ENCODE measurements at regions not wholly inside any gene's neighbourhood (a gene's known extent, or its start where the extent isn't known, plus 50 kb on each side); places are given as distances from the start of the nearest gene placed in this dataset.

DNA sequence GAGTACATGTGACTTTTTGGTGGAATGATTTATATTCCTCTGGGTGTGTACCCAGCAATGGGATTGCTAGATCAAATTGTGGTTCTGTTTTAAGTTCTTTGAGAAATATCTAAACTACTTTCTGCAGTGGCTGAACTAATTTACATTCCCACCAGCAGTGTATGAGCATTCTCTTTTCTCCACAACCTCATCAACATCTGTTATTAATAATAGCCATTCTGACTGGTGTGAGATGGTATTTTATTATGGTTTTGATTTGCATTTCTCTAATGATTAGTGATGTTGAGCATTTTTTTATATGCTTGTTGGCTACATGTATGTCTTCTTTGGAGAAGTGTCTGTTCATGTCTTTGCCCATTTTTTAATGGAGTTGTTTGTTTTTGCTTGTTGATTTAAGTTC lies 267.4 kb upstream of the NT5C1B start:
- no peak for DNase-seq

DNA sequence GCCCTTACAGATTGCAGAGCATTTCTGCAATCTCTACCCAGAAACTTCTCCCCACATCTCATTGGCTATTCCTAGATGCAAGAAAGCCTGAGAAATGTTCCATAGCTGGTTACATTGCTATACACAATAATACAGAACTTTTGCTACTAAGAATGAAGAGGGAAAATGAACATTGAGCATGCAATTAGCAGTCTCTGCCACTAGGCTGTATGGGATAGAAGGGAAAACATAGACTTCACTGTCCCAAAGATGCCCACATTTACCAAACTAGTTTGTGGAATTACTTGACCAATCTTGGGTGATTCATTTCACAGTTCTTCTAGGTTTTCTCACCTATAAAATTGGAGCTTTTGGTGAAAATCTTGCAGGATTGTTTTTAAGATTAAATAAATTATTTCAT lies 265.7 kb upstream of the NT5C1B start:
- DNase-seq = no peak

DNA sequence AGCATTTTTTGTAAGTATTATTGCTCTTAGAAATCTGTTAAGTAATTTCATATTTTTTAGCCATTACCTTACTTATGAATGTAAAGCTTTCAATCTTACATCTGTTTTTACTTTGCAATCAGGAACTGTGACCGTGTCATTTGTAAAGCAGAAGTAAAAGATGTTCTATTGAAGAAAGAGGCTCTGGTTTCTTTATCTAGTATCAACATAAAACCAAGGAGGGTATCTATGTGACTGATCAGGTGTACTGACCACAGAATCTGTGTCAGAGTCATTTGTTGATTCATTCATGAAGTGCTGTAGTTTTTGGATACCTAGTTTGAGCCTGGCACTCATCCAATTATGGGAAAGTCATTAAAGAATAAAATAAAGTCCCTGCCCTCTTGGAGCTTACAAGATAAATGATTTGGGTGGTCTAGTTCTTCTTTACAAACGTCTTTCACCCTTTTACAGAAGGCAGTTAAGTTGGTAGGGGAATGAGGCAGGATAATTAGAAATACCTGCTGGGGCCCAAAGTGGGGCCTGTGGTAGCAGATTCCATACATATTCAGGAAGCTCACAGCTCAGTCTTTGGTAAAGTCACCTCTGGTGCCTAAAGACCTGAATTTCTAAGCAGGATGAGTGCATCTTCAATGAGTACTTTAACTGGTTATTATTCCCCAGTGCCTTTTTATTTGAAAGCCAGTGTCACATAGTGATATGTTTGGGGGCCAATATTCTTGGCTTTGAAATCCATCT lies 260.6 kb upstream of the NT5C1B start:
- DNase-seq = no peak

DNA sequence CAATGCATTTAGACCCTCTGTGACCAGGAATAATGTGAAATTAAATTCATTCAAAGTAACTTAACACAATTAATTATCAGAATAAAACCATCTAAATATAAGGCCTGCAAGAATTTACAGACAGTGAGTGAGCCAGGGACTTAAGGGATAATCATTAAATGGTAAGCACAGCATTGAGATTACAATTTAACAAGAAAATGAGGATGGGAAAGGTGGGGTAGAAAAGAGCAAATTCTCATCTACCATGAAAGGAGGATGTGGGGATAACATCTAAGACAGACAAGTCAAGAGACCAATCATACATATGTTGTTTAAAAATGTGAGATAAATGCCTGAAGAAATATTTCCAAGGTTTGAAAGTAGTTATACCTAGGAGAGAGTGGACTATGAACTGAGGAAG lies 259.3 kb upstream of the NT5C1B start:
- DNase-seq = no peak

DNA sequence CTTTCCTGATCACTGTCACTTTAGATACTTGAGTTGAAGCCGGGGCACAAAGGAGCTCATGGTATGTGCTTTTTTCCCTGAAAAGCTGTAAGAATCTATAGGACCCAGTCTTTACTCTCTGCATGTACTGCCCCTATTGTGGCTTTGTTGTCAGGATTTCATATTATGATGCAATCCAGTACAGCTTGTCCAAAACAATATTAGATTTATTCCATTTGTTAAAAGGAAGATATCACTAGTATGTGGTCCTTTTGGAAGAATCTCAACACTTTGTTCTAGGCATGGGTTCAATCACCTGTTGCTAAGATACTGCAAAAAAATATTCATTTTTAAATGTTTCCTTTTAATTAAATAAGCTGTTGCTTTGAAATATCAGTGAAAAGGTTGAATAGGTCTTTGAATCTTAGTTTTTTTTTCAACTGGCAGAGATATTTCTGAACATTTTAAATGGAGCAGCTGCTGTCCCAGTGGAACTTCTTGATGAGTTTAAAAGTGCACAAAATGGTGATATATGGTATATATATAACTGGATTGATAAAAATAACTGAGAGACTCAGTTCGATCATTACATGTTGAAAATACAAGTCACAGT lies 256.6 kb upstream of the NT5C1B start:
- DNase-seq = no peak

DNA sequence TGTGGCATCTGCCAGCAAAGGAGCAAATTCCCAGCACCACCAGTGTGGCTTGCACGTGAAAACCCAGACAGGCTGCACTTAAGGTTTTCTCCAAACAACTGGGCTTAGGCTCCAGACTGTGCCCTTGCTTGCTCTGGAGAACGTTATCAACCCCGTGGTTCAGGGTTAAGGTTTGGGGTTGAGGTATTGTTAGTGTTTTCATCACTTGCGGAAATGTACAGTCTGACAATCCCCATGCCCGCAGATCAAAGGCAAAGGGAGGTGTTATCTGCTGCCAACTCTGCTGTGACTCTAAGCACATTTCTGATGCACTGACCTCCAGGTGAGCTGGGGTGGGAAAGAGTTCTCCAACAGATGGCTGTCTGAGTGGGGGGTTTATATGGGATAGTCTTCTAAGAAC lies 253.5 kb upstream of the NT5C1B start:
- DNase-seq = no peak

DNA sequence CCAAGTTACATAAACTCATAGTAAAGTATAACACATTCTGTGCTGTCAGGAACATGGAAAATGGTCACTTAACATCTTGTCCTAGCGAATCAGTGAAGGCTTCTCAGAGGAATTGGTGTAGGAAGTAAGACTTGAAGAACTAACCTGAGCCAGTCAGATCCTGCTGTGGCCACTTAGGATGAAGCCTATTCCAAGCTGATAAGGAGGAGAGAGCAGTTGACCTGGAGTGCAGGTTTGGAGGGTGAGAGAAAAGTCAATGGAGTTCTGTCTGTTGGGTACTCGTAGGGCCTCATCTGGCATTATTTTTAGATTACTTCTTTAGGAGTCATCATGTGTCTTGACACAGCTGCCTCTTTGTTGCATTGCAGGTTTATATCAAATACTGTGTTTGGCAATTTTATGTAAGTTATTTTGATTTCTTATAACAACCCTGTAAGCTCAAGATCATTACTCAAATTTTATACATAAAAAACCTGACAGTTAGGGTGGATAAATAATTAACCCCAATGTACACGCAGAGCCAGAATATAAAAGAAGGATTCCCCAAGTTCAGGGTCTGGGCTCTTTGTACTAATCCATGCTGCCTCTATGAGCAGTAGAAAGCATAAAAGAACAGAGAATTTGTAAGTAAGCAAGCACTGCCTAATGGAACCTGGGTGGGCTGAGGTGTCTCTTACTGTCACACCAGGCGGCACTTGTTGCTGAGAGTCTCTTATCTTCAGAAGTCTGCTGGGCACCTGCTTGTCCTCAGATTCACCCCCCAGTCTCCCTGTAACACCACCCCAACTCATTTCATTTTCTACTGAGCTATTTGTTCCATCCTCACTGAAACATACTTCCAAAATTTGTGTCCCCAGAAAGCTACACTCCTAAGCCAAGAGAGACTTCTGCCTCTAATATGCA lies 252.1 kb upstream of the NT5C1B start:
- no peak for DNase-seq

DNA sequence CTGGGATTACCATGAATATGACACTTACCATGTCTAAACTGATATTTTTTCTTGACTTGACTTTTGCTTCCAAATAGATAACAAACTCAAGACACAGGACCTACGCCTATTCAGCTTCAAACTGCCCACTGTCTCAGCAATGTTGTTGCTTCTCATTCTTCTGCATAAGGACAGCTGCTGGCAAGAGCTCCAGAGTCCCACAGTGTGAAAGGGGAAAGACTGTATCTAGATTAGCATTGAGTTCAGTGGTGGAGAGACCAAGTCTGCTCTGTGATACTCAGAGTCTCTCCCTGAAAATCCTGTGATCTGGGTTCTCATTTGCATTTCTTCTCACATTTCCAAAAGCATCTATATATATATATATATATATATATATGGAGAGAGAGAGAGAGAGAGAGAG lies 247.9 kb upstream of the NT5C1B start:
- DNase-seq = no peak

DNA sequence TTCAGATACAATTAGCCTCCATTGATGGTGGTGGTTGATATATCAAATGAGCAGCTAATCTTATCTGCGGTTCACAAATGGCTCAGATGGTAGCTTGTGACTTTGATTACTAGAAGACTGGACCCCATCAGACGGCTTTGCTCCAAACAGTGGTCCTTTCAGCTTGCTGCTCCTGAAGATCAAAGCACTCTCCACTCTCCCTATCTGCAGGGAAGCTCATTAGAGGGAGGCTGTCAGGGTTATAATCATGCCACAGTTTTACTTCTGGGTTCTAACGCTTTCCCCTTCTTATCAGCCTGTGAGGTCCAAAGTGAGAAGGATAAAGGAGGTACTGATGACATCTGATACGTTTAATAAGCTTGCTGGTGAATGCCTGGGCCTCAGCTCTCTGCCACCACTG lies 247.1 kb upstream of the NT5C1B start:
- DNase-seq = no peak

DNA sequence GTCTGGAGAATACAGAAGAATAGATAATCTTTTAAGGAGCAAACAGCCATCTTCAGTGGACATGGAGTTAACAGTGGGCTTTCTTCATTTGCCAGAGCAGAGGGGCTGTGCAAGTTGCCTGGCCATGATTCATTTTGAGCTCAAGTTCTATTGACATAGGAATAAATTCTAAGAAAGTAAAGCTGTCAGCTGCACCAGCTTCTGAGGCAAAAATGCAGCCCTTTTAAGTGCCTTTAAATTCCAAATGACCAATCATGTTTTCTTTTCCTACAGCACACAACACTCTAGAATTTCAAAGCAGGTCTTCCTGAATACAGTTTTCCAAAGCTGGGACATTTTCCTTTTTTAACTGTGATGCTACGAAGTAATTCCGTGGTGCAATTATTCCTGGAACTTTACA lies 246.4 kb upstream of the NT5C1B start:
- no peak for DNase-seq

DNA sequence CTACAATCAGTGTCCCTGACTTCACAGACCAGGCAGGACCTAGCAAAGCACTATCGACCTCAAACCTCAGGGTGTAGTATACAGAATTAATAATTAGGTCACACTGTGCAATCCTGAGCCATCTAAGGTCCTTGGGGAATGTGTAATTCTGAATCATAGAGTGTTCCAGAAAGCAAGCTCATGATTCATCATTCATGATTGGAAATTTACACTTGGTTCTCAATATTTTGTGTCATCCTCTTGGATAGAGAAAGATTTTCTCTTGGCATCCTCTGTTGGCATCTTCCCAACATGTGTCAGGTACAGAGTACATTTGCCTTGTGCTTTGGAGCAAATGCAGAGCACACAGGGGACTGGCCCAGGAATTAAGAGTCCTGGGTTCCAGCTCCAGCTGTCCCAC lies 245.0 kb upstream of the NT5C1B start:
- no peak for DNase-seq

DNA sequence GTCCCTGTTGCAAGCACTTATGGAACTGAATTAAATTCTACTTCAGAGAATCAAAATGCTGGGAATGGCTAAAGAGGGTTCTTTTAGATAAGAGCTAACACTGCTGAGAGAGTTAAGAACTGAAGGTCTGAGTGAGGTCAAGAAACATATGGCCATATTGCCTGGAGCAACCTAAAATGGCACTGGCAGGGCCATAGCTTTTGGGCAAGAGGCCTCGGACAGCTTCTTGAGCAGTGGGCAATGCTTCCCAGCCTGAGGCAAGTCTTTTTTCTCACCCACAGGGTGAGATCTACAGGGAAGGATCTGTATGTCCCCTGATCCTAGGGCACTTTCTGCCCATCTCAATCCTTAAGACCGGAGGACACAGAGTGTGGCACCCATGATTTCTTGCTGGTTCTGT lies 244.6 kb upstream of the NT5C1B start:
- no peak for DNase-seq

DNA sequence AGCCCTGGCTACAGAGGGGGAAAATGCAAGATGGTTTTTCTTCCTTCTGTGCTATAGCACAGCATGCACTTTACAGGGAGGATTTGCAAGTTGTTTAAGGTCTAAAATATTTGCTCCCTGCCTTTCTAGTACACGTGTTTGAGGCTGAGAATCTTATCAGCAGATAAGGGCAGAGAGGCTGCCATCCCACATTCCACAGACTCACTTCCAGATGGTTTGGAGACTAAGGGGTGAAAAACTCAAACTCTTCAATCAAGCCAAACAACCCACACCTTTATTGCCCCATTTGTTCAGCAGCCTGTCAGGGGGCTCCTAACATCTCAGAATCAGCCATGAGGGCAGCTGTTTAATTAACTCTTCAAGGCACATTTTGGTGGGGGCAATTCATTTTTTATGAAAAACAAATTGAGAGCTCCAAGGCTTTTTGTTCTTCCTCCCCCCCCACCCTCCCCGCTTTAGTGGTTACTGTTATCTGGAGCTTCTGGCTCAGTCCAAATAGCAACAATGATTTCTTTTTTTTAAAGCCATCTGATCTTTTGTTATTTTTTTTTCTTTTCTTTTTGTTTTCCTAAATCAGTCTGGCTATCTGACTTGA lies 242.6 kb upstream of the NT5C1B start:
- DNase-seq = no peak

DNA sequence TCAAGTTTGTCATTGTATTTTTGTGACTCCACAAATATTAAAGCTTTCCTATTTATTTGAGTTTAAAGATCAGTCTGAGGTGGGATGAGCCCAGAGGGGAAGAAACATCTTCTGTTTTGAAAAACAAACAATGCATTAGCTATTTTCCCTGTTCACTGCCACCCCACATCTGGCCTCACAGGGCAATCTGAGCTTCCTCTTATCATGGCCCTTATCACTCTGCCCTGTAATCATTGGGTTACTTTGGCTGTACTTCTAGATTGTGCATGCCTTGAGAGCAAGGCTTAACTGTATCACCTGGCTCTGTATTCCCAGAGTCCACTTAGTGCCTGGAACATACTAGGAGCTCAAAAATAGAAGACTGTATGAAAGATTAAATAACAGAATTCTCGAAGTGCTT lies 241.6 kb upstream of the NT5C1B start:
- DNase-seq = no peak

DNA sequence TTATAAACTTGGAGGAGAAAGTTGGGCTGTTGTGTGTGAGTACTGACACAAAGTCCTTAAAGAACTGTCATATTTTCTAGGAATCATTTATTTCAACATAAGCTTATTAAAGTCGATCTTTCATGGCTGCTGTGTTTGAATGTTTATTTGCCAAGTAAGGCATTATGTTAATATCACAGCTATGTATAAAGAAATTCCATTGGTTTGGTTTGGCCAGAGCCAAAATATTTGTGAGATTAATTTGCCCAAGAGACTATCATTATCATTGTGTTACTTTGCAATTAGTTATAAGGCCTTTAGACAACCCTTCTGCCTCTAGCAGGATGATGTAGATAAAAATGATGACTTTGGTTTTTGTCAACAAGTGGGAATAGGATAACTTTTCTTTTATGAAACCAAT lies 240.6 kb upstream of the NT5C1B start:
- no peak for DNase-seq

DNA sequence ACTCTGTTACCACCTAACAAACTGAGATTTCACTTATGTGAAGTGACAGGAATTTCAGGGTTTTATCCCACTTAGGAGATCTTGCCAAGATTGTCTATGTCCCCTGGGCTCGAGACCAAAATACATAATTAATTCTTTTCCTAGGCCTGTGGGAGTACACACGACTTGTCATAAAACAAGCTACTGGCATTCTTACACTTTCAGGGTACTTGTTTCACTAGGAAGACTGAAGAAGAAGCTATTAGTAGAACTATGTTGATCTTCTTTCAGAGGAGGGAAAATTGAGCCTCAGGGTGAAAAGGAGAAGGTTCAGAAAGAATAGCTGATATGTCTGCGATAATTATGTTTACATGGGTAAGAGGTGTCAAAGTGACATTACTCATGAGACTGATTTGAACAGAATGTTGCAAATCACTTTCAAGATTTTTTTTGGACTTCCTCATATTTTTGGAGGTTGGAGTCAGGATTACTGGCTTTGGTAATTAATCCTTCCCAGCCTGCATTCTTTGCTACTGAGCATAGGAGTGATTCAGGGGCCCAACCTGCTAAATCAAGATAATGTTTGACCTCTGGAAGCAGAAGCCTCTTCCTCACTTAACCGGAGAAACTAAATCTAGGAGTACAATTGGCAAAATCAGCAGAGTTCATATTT lies 240.0 kb upstream of the NT5C1B start:
- no peak for DNase-seq

DNA sequence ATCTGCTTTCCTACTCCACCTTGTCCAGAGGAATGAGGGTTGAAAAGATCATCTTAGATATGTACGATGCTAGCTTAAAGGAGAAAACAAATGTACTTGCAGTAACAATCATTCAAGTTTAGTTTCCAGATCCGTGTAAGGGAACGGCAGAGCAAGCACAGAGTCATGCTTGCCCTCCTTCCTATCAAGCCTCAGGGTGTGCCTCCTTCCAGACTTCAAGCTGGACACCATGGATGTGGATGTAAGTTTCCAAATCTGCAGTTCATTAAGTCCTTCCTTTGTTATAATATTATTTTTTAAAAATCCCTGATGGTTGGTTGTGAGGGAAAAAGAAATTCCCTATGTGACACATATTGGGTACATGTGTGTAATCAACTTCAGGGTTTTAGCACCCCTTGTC lies 238.9 kb upstream of the NT5C1B start:
- DNase-seq = no peak

DNA sequence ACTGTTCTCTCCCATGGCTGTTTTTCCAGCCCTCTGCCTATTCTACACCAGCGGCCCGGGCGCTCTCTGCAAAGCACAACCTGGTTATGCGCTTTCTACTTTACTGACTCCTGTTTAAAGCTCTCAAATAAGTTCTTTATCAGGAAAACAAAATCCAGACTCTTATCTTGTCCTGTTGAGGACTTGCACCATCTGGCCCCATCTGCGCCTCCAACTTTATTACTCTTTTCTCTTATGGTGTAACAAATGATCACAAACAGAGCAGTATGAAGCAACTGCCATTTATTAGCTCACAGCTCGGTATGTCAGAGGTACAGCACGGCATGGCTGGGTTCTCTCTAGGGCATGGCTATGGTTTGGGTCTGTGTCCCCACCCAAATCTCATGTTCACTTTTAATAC lies 236.5 kb upstream of the NT5C1B start:
- DNase-seq = no peak

DNA sequence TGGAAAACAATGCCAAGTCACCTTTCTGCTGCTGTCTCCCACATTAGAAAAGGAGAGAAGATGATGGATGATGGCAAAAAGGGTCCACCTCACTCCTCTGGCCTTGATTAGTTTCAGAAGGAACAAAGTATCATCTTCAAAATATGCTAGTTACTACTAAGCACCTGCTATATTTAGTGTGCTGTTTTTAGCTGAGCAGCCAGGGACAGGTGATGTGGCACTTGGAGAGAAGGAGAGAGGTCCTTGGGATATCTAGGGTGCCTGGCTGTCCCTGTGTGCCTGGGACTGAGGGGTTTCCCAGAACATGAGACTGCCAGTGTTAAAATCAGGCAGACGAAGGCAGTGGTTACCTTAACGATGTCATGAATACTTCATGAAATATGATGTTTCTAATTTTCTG lies 235.5 kb upstream of the NT5C1B start:
- DNase-seq = no peak

DNA sequence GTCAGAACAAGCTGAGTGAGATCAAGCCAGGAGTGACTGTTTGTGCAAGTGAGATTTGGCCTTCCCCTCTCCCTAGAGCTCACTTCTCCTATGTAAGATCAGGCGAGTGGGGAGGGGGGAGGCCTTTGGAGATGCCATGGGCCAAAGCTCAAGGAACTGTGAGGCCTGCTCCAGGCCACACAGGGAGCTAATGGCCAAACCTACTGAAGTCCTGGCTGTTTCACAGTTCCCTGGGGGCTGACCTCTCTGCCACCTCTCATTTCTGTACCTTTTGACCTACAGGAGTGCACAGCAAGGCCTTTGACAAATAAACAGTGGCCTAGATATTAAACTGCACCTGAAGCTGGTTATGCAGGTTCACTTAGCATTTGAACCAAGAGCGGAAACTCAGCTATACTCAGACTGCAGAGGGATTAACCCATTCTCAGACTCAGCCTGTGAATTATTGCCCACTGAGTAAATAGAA lies 235.0 kb upstream of the NT5C1B start:
- no peak for DNase-seq

DNA sequence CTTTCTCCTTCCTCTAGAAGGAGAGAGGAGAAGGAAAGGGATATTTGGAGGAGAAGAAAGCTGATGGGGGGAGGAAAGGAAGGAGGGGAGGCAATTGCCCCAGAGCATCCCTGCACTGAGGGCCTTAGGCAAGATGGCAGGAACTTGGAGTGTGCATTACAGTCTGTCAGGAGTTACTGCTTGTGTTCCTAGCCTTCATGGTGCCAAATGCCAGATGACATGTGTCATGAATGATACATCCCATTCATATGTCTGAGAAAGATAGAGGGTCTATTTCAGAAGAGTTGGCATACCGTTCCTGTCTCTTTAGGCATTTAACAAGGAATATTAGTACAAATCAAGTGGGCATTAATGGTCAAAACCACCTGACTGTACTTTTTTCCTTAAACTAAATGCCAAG lies 232.1 kb upstream of the NT5C1B start:
- no peak for DNase-seq

DNA sequence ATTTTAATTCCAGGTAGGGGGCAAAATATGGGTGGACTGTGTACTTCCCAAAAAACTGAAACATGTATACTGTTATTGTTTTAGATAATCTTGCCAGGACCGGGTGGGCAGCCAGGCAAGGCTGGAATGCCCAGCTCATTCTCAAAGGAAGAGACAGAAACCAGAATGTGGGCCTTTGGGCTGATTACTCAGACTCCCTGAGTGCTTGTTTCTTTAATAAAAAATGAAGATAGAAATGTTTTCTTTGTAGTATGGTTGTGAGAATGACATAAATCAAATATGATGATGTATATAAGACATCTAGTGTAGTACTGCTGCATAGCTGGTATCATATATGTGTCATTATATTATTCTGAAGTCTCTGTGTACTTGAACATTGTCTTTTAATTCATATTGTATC lies 231.6 kb upstream of the NT5C1B start:
- no peak for DNase-seq

DNA sequence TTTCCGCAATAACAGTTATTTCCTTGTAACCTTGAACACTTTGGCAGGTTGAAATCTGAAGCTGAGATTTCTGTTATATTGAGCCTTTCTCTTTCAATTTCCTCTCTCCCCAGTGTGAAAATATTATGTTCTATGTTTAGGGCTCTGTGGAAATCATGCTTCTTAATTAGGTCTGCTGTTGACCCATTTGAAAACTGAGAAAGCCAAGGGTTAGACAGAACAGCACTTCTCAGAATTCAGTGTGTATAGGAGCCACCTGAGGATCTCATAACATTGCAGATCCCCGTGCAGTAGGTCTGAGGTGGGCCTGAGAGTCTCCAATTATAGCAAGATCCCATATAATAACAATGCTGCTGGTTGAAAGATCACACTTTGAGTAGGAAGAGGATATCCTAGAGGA lies 230.2 kb upstream of the NT5C1B start:
- DNase-seq = no peak

All from CD4-positive, alpha-beta T cell treated with Interleukin-10 for 1 hour (primary cell).